BJ (cell line): ENCODE measurements at regions not wholly inside any gene's neighbourhood (a gene's known extent, or its start where the extent isn't known, plus 50 kb on each side); places are given as distances from the start of the nearest gene placed in this dataset.
"Not testable (repeated sequence)": the region's sequence is repeated elsewhere in the genome, so short reads cannot be mapped to it uniquely, and the experiment has no call there.

Experiments
- CTCF ChIA-PET: fragments of 350-600 bp; formaldehyde crosslinking; extraction: SDS; loops from one replicate; lab custom pipeline; 2021; ENCODE audit warnings: antibody characterized with exemption, inconsistent platforms; lab: Yijun Ruan, JAX
- POLR2A ChIA-PET: fragments of 300-600 bp; sonication (Branson Sonifier 250); formaldehyde crosslinking; extraction: SDS; loops from one replicate; lab custom pipeline; 2021; ENCODE audit warnings: antibody characterized with exemption; lab: Charles Lee
- DNase-seq: peaks from one replicate; pipeline ENCODE4 v3.0.0-alpha.2; 2011; ENCODE audit warnings: low read depth
- H3K27me3 ChIP-seq: 2 replicates; pipeline ENCODE4 v1.6.0; 2011; ENCODE audit warnings: low read length; ENCODE audit not compliant: control insufficient read depth, insufficient read depth
- H3K36me3 ChIP-seq: 2 replicates; pipeline ENCODE4 v1.5.1; 2011; ENCODE audit warnings: low read length; ENCODE audit not compliant: control insufficient read depth, insufficient read depth
- H3K4me3 ChIP-seq: 2 replicates; pipeline ENCODE4 v1.5.1; 2011; ENCODE audit warnings: low read depth, mild to moderate bottlenecking, control low read depth, low read length
- TF ChIP-seq, protein P1 (sequence below): IDR thresholded peaks from 2 replicates; pipeline ENCODE4 v1.5.1; 2011; ENCODE audit warnings: low read depth, mild to moderate bottlenecking, control low read depth, inconsistent platforms, low read length, moderate library complexity; ENCODE audit not compliant: insufficient read depth

DNA sequence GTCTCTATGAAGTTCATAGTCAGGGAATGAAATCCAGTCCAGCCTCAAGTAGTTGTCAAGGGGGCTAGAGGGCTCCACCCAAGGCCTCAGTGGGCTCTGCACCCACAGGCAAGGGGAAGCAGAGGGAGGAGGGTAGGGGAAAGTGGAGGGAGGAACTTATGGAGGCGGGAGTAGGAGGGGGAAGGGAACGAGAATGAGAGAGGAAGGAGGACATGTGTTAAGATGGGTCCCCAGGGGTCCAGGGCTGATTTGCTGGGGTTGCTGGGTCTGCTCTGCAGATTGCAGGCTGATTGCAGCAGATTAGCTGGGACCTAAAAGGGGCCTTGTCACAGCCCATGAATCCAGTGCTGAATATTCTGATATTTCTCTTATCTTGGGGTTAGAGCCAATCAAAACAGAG lies 166.9 kb upstream of the IL12B start:
- TF ChIP-seq, protein P1, sequence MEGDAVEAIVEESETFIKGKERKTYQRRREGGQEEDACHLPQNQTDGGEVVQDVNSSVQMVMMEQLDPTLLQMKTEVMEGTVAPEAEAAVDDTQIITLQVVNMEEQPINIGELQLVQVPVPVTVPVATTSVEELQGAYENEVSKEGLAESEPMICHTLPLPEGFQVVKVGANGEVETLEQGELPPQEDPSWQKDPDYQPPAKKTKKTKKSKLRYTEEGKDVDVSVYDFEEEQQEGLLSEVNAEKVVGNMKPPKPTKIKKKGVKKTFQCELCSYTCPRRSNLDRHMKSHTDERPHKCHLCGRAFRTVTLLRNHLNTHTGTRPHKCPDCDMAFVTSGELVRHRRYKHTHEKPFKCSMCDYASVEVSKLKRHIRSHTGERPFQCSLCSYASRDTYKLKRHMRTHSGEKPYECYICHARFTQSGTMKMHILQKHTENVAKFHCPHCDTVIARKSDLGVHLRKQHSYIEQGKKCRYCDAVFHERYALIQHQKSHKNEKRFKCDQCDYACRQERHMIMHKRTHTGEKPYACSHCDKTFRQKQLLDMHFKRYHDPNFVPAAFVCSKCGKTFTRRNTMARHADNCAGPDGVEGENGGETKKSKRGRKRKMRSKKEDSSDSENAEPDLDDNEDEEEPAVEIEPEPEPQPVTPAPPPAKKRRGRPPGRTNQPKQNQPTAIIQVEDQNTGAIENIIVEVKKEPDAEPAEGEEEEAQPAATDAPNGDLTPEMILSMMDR, result no peak
- no peak for DNase-seq
- POLR2A ChIA-PET, result no interaction called here
- no peaks in the 10 kb centered on the region for H3K36me3 ChIP-seq
- H3K4me3 ChIP-seq, result no peak overlapping the region
- CTCF ChIA-PET, result no interaction called here
- H3K27me3 ChIP-seq, result no peaks in the 10 kb centered on the region; the same call in none of the 2 replicates

- CTCF ChIA-PET, result interaction anchor here (0.9 kb wide), 1 partner anchor 10 kb away, joined by 3 read pairs; no protein-coding TSS in a partner anchor
- no peaks in the 10 kb centered on the region for H3K27me3 ChIP-seq
- H3K36me3 ChIP-seq, result no peaks in the 10 kb centered on the region
- no peak overlapping the region for H3K4me3 ChIP-seq
- POLR2A ChIA-PET, result no interaction called here
- TF ChIP-seq, protein P1, result no peak
- no peak for DNase-seq
Measured at GRCh38 chr5:159498630-159499029, 168.3 kb upstream of the IL12B start.

DNA sequence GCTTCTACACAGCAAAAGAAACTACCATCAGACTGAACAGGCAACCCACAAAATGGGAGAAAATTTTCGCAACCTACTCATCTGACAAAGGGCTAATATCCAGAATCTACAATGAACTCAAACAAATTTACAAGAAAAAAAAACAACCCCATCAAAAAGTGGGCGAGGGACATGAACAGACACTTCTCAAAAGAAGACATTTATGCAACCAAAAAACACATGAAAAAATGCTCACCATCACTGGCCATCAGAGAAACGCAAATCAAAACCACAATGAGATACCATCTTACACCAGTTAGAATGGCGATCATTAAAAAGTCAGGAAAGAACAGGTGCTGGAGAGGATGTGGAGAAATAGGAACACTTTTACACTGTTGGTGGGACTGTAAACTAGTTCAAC lies 171.8 kb upstream of the IL12B start:
- CTCF ChIA-PET, H3K4me3 ChIP-seq, POLR2A ChIA-PET, DNase-seq, H3K36me3 ChIP-seq, H3K27me3 ChIP-seq: not testable (repeated sequence)

DNA sequence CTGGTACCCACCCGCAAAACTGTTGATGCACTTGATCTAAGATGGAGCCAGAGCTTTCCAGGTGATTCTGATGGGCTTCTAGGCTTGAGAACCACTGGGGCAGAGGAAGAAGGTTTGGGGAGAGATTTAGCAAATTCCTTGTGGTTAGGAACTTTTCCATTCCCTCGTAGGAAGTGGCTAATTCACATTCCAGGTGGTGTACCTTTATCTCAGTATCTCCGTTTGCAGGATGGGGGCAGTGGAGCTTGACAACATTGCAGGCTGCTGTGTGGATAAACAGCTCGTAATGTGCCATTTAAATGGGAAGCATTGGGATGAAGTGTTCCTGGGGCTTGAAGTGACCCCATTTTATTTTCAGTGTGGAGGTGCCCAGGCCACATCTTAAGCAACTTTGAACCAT lies 172.9 kb upstream of the IL12B start:
- no peak overlapping the region for H3K4me3 ChIP-seq
- H3K36me3 ChIP-seq, result no peaks in the 10 kb centered on the region
- no peak for DNase-seq
- TF ChIP-seq, protein P1, result no peak
- no peaks in the 10 kb centered on the region for H3K27me3 ChIP-seq
- ChIA-PET POLR2A (no interaction called here), CTCF (interaction anchor here (1.3 to 1.7 kb wide), 2 partner anchors 41 to 484 kb away, joined by 3 to 6 read pairs; no protein-coding TSS in a partner anchor)

DNA sequence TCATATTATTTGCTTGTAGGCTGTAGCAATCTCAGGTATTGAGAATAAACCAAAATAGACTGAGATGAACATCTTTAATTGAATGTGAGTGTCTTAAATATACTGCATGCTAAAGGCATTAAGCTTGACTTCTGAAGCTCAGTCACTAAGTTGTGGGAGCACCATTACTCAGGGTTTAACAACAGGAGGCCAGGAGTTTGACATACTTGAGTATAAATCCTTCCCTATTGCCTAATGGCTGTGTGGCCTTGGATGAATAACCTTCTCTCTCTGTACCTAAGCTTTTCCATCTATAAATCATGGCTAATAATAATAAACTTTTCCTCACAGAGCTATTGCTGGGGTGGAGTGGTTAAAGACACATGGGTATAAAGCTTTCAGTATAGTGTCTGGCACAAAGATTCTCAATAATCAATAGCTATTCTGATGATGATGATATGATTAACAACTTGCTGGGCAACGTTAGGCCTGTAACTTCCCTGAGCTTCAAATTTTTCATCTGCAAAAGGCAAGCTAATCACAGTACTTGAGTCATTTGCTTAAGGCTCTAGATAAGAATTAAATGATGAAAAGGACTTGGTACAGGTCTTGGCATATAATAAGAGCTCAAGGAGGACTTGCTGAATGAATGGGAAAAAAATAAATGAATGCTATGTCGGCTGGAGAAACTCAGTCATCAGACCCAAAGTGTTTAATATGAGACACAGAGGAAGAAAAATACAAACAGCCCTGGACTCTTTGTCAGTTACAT lies 174.0 kb upstream of the IL12B start:
- TF ChIP-seq, protein P1, result no peak
- H3K36me3 ChIP-seq, result no peaks in the 10 kb centered on the region
- H3K4me3 ChIP-seq, result no peak overlapping the region
- DNase-seq, result no peak
- H3K27me3 ChIP-seq, result no peaks in the 10 kb centered on the region
- ChIA-PET CTCF (interaction anchor here (0.9 to 1.7 kb wide), 4 partner anchors 12 to 483 kb away, joined by 3 to 6 read pairs (median 3); partner anchors contain the start of gene ADRA1B), POLR2A (no interaction called here)

- Histone ChIP-seq H3K4me3 (no peak overlapping the region), H3K27me3 (no peaks in the 10 kb centered on the region), H3K36me3 (no peaks in the 10 kb centered on the region)
- TF ChIP-seq, protein P1, result no peak
- peak; percentile 49 for DNase-seq
- ChIA-PET POLR2A (no interaction called here), CTCF (interaction anchor here (0.9 to 1.7 kb wide), 4 partner anchors 11 to 482 kb away, joined by 3 to 6 read pairs (median 3); partner anchors contain the start of gene ADRA1B)
Measured at GRCh38 chr5:159504857-159505304, 174.6 kb upstream of the IL12B start.
